HepG2 (cell line): ENCODE measurements at regions not wholly inside any gene's neighbourhood (a gene's known extent, or its start where the extent isn't known, plus 50 kb on each side); places are given as distances from the start of the nearest gene placed in this dataset.

Experiments
- ATAC-seq: fragments of 200-7000 bp; cut with Tn5 transposase; 3 replicates; pipeline ENCODE4 v1.9.1; 2020; ENCODE audit warnings: mild to moderate bottlenecking, moderate library complexity
- BruUV-seq: library from RNA; stranded (reverse); fragments of 400-500 nt; replicated peaks from 2 replicates; lab custom pipeline; 2021; lab: Mats Ljungman, UMichigan
- CTCF ChIA-PET: fragments of 300-600 bp; formaldehyde crosslinking; extraction: SDS; loops from one replicate; lab custom pipeline; 2021; ENCODE audit warnings: low total read pairs, inconsistent platforms, low intra/inter-chr PET ratio; lab: Yijun Ruan, JAX
- POLR2A ChIA-PET: fragments of 350-600 bp; sonication (Branson Sonifier 250); formaldehyde crosslinking; loops from one replicate; lab custom pipeline; 2020; ENCODE audit warnings: antibody characterized with exemption, inconsistent platforms; lab: Yijun Ruan, JAX
- DNase-seq: peaks from one replicate; pipeline ENCODE4 v3.0.0-alpha.2; 2015; ENCODE audit warnings: low spot score
- FAIRE-seq: peaks from 3 replicates; lab custom pipeline; 2011; peaks lifted over from hg19 to GRCh38; lab: Jason Lieb, UNC
- H2AFZ ChIP-seq: one replicate; pipeline ENCODE4 v1.6.1; 2011; ENCODE audit warnings: low read length, inconsistent platforms
- H3K27ac ChIP-seq: fragments of 300-600 bp; 3 replicates; pipeline ENCODE4 v1.8.0; 2011; ENCODE audit warnings: mixed run types, mild to moderate bottlenecking, mixed read lengths, low read length, inconsistent platforms; ENCODE audit not compliant: insufficient read depth; ENCODE audit errors: extremely low read length
- H3K27me3 ChIP-seq, 2 experiments: fragments of 200-600 bp in 1 of 2; 2 replicates in 1 of 2; 3 replicates in 1 of 2; pipeline versions ENCODE4 v1.6.0 to v1.8.0; 2011; ENCODE audit warnings: low read length in 2 of 2, mild to moderate bottlenecking in 2 of 2, moderate library complexity in 2 of 2, inconsistent platforms in 1 of 2; ENCODE audit not compliant: insufficient read depth in 2 of 2, control insufficient read depth in 1 of 2
- H3K36me3 ChIP-seq, 2 experiments: fragments of 200-600 bp in 1 of 2; replicated peaks in 1 of 2; 2 replicates in 1 of 2; 3 replicates in 1 of 2; pipeline versions ENCODE4 v1.5.1 to v1.8.0; 2011; ENCODE audit warnings: low read length in 2 of 2, inconsistent platforms in 1 of 2; ENCODE audit not compliant: insufficient read depth in 2 of 2, control insufficient read depth in 1 of 2
- H3K4me1 ChIP-seq: 2 replicates; pipeline ENCODE4 v1.5.1; 2012; ENCODE audit warnings: low read length, inconsistent platforms; ENCODE audit not compliant: insufficient read depth
- H3K4me2 ChIP-seq: 2 replicates; pipeline ENCODE4 v1.6.0; 2011; ENCODE audit warnings: low read depth, low read length, inconsistent platforms
- H3K4me3 ChIP-seq, 3 experiments: fragments of 200-600 bp in 1 of 3; sonication (generic), shearing (Covaris generic) in 1 of 3; replicated peaks in 1 of 3; 2 replicates each; pipeline ENCODE4 v1.5.1; 2011 to 2016; ENCODE audit warnings: low read length in 3 of 3, inconsistent platforms in 2 of 3, low read depth in 2 of 3, mild to moderate bottlenecking in 2 of 3, control low read depth in 1 of 3, mixed read lengths in 1 of 3; ENCODE audit not compliant: insufficient read depth in 1 of 3
- H3K79me2 ChIP-seq: one replicate; pipeline ENCODE4 v1.6.1; 2011; ENCODE audit warnings: low read length, inconsistent platforms; ENCODE audit not compliant: insufficient read depth
- H3K9ac ChIP-seq: 2 replicates; pipeline ENCODE4 v1.6.0; 2011; ENCODE audit warnings: mild to moderate bottlenecking, low read depth, low read length, inconsistent platforms; ENCODE audit not compliant: insufficient read depth
- H3K9me3 ChIP-seq: 2 replicates; pipeline ENCODE4 v1.5.1; 2012; ENCODE audit warnings: mild to moderate bottlenecking, low read length
- H4K20me1 ChIP-seq: 2 replicates; pipeline ENCODE4 v1.6.0; 2011; ENCODE audit warnings: inconsistent platforms, mild to moderate bottlenecking, low read length, moderate library complexity; ENCODE audit not compliant: insufficient read depth
- GATA4 ChIP-seq: sonication (generic); IDR thresholded peaks from 2 replicates; pipeline ENCODE4 v1.6.1; 2016; ENCODE audit warnings: antibody characterized with exemption, low read depth, borderline replicate concordance
- GPN1 ChIP-seq: sonication (generic); formaldehyde crosslinking; IDR thresholded peaks from 2 replicates; pipeline ENCODE4 v1.5.1; 2020; ENCODE audit warnings: missing genetic modification reagents, borderline replicate concordance
- PAF1 ChIP-seq: IDR thresholded peaks from 2 replicates; pipeline ENCODE4 v1.6.1; 2016; ENCODE audit warnings: missing genetic modification reagents, missing compliant biosample characterization
- SMARCE1 ChIP-seq: fragments of 450-650 bp; IDR thresholded peaks from 2 replicates; pipeline ENCODE4 v1.6.1; 2017; ENCODE audit warnings: borderline replicate concordance
- STAT6 ChIP-seq: sonication (generic); formaldehyde crosslinking; IDR thresholded peaks from 2 replicates; pipeline ENCODE4 v1.4.0; 2020; ENCODE audit warnings: missing genetic modification reagents, mild to moderate bottlenecking, borderline replicate concordance
- ZFP41 ChIP-seq: sonication (generic); formaldehyde crosslinking; IDR thresholded peaks from 2 replicates; pipeline ENCODE4 v1.4.0; 2020; ENCODE audit warnings: mild to moderate bottlenecking, missing genetic modification reagents, borderline replicate concordance
- ZKSCAN1 ChIP-seq: fragments of 150-350 bp; IDR thresholded peaks from 2 replicates; pipeline ENCODE4 v1.6.1; 2014; ENCODE audit warnings: low read length
- ZMYM2 ChIP-seq: sonication (generic); formaldehyde crosslinking; IDR thresholded peaks from 2 replicates; pipeline ENCODE4 v1.8.0; 2022; ENCODE audit warnings: mild to moderate bottlenecking, missing genetic modification reagents
- WGBS: methylation state at CpG from one replicate; pipeline ENCODE4 v1.1.6; 2017; ENCODE audit warnings: low lambda C conversion rate; 5-methylcytosine and 5-hydroxymethylcytosine counted together
- in situ Hi-C: cut with HindIII; loops from 2 replicates; pipeline ENCODE4 v1.10.0; 2017; ENCODE audit warnings: low pct_unique_long_range_greater_than_20kb; ENCODE audit not compliant: extremely low pct_ligation_motif_present
- intact Hi-C: fragments of 100-400 bp; cut with micrococcal nuclease; formaldehyde crosslinking; loops from one replicate; pipeline ENCODE4 v1.10.0; 2022; ENCODE audit not compliant: unreplicated experiment
- TF ChIP-seq, protein P1 (sequence below): sonication (generic); formaldehyde crosslinking; IDR thresholded peaks from 2 replicates; pipeline ENCODE4 v1.4.0; 2020; ENCODE audit warnings: missing genetic modification reagents

- H3K9me3 ChIP-seq = no peaks in the 10 kb centered on the region
- CTCF ChIA-PET = no interaction called here
- DNase-seq (no peak), FAIRE-seq (no peak), ATAC-seq (no peak)
- H3K4me1 ChIP-seq = no peaks in the 10 kb centered on the region
- no peaks in the 10 kb centered on the region for H3K79me2 ChIP-seq
- H3K27me3 ChIP-seq = no peaks in the 10 kb centered on the region; a peak in 1 of 5 replicates
- TF ChIP-seq ZMYM2 (no peak), STAT6 (no peak), ZKSCAN1 (no peak), ZFP41 (CRISPR knock-in tag) (no peak), GATA4 (no peak), SMARCE1 (no peak), GPN1 (CRISPR knock-in tag) (no peak), PAF1 (CRISPR knock-in tag) (no peak)
- TF ChIP-seq, protein P1, sequence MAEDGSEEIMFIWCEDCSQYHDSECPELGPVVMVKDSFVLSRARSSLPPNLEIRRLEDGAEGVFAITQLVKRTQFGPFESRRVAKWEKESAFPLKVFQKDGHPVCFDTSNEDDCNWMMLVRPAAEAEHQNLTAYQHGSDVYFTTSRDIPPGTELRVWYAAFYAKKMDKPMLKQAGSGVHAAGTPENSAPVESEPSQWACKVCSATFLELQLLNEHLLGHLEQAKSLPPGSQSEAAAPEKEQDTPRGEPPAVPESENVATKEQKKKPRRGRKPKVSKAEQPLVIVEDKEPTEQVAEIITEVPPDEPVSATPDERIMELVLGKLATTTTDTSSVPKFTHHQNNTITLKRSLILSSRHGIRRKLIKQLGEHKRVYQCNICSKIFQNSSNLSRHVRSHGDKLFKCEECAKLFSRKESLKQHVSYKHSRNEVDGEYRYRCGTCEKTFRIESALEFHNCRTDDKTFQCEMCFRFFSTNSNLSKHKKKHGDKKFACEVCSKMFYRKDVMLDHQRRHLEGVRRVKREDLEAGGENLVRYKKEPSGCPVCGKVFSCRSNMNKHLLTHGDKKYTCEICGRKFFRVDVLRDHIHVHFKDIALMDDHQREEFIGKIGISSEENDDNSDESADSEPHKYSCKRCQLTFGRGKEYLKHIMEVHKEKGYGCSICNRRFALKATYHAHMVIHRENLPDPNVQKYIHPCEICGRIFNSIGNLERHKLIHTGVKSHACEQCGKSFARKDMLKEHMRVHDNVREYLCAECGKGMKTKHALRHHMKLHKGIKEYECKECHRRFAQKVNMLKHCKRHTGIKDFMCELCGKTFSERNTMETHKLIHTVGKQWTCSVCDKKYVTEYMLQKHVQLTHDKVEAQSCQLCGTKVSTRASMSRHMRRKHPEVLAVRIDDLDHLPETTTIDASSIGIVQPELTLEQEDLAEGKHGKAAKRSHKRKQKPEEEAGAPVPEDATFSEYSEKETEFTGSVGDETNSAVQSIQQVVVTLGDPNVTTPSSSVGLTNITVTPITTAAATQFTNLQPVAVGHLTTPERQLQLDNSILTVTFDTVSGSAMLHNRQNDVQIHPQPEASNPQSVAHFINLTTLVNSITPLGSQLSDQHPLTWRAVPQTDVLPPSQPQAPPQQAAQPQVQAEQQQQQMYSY (CRISPR knock-in tag) = no peak
- in situ Hi-C loops (no loop called here), intact Hi-C loops (no loop called here)
- no peak overlapping the region for H2AFZ ChIP-seq
- WGBS = 44% methylated on average over 6 of the region's 6 CpGs
- POLR2A ChIA-PET = no interaction called here
- BruUV-seq = no TSS peak
- H4K20me1 ChIP-seq = no peaks in the 10 kb centered on the region
- no peak overlapping the region for H3K4me3 ChIP-seq
- no peak overlapping the region for H3K27ac ChIP-seq
- H3K9ac ChIP-seq = no peak overlapping the region
- no peak overlapping the region for H3K4me2 ChIP-seq
- H3K36me3 ChIP-seq = no peaks in the 10 kb centered on the region
Measured at GRCh38 chr12:63007726-63008125, 72.8 kb upstream of the PPM1H start.
